Brain microvascular endothelial cell (primary cell): ENCODE measurements at regions not wholly inside any gene's neighbourhood (a gene's known extent, or its start where the extent isn't known, plus 50 kb on each side); places are given as distances from the start of the nearest gene placed in this dataset.

Source experiments
- DNase-seq: peaks from one replicate; pipeline ENCODE4 v3.0.0-alpha.2; 2020
- H3K27ac ChIP-seq: fragments of 250-450 bp; sonication (Bioruptor Pico); 2 replicates; pipeline ENCODE4 v1.5.1; 2020; ENCODE audit warnings: mild to moderate bottlenecking, moderate library complexity
- H3K27me3 ChIP-seq: fragments of 250-450 bp; sonication (Bioruptor Pico); replicated peaks from 2 replicates; pipeline ENCODE4 v1.5.1; 2020; ENCODE audit warnings: mild to moderate bottlenecking
- H3K36me3 ChIP-seq: fragments of 250-450 bp; sonication (Bioruptor Pico); replicated peaks from 2 replicates; pipeline ENCODE4 v1.5.1; 2020; ENCODE audit warnings: mild to moderate bottlenecking
- H3K4me3 ChIP-seq: 2 replicates; pipeline ENCODE4 v1.5.1; 2011; ENCODE audit warnings: low read depth, mild to moderate bottlenecking, control low read depth, low read length, moderate library complexity
- CTCF ChIP-seq: IDR thresholded peaks from 2 replicates; pipeline ENCODE4 v1.5.1; 2011; ENCODE audit warnings: low read depth, mild to moderate bottlenecking, moderate library complexity, low read length, control low read depth, inconsistent platforms; ENCODE audit errors: missing control alignments
- in situ Hi-C: cut with HindIII; loops from 2 replicates; pipeline ENCODE4 v1.10.0; 2017; ENCODE audit warnings: low sequenced_read_pairs, low pct_ligation_motif_present

- in situ Hi-C loops = no loop called here
- Histone ChIP-seq H3K4me3 (no peak overlapping the region), H3K36me3 (no peaks in the 10 kb centered on the region), H3K27ac (no peak overlapping the region), H3K27me3 (no peaks in the 10 kb centered on the region)
- no peak for DNase-seq
- TF ChIP-seq CTCF = no peak
Observed at GRCh38 chr2:9078405-9078804, 74.9 kb upstream of the MBOAT2 start.

- Histone ChIP-seq H3K27ac (no peak overlapping the region), H3K36me3 (no peaks in the 10 kb centered on the region), H3K4me3 (no peak overlapping the region), H3K27me3 (no peaks in the 10 kb centered on the region)
- no peak for TF ChIP-seq CTCF
- no peak for DNase-seq
- in situ Hi-C loops = no loop called here
Observed at GRCh38 chr2:9077691-9078090, 74.2 kb upstream of the MBOAT2 start.

GRCh38 chr2:9076755-9077154 lies 73.3 kb upstream of the MBOAT2 start:
- in situ Hi-C loops = no loop called here

GRCh38 chr2:9076210-9076609 lies 72.7 kb upstream of the MBOAT2 start:
- in situ Hi-C loops = no loop called here
- Histone ChIP-seq H3K36me3 (no peaks in the 10 kb centered on the region), H3K4me3 (no peak overlapping the region), H3K27me3 (no peaks in the 10 kb centered on the region), H3K27ac (no peak overlapping the region)
- no peak for TF ChIP-seq CTCF
- DNase-seq = no peak

More at GRCh38 chr2:9076755-9077154, 73.3 kb upstream of the MBOAT2 start:
- no peak for DNase-seq
- TF ChIP-seq CTCF = no peak
- Histone ChIP-seq H3K36me3 (no peaks in the 10 kb centered on the region), H3K27ac (no peak overlapping the region), H3K4me3 (no peak overlapping the region), H3K27me3 (no peaks in the 10 kb centered on the region)

- no peaks in the 10 kb centered on the region for H3K27me3 ChIP-seq
- DNase-seq = no peak
- H3K36me3 ChIP-seq = no peaks in the 10 kb centered on the region
- H3K27ac ChIP-seq = no peak overlapping the region
- in situ Hi-C loops = no loop called here
- no peak overlapping the region for H3K4me3 ChIP-seq
- TF ChIP-seq CTCF = no peak
Observed at GRCh38 chr2:9074930-9075329, 71.4 kb upstream of the MBOAT2 start.

GRCh38 chr2:9071584-9072124 lies 68.2 kb upstream of the MBOAT2 start:
- no peak overlapping the region for H3K4me3 ChIP-seq
- no peaks in the 10 kb centered on the region for H3K27me3 ChIP-seq
- H3K36me3 ChIP-seq = no peaks in the 10 kb centered on the region
- no peak for DNase-seq
- no peak for TF ChIP-seq CTCF
- no peak overlapping the region for H3K27ac ChIP-seq
- in situ Hi-C loops = no loop called here
